ENCODE measurements at regions not wholly inside any gene's neighbourhood (a gene's known extent, or its start where the extent isn't known, plus 50 kb on each side); places are given as distances from the start of the nearest gene placed in this dataset.

- TF ChIP-seq CREB5 (CRISPR knock-in tag; IDR thresholded peaks at IDR 0.05; ENCODE audit: low read depth) = no peak
- no peak for TF ChIP-seq TCF4 (CRISPR knock-in tag; IDR thresholded peaks at IDR 0.05; ENCODE audit: borderline replicate concordance)
- no peak for TF ChIP-seq ISL1 (CRISPR knock-in tag; IDR thresholded peaks at IDR 0.05)
Measured at GRCh38 chr20:48287021-48287494, 501.8 kb upstream of the SULF2 start.

Measured in SK-N-SH treated with all-trans-retinoic acid at 6 μM for 48 hours (cell line).